ENCODE measurements at regions not wholly inside any gene's neighbourhood (a gene's known extent, or its start where the extent isn't known, plus 50 kb on each side); places are given as distances from the start of the nearest gene placed in this dataset.

DNA sequence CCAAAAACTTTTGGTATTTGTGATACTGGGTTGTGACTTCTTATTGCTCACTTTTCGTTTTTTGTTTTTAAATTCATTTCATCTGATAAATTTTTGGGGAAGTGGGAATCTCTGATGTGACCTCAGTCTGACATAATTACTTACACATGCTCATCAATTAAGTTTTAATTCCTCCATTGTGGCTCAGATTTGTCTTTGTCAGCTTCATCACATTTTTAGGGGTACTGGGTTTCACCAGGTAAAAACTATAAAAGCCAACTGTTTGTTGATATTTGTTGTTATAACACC is 425.3 kb upstream of the TGFBR2 start:
- TF ChIP-seq, protein P1, sequence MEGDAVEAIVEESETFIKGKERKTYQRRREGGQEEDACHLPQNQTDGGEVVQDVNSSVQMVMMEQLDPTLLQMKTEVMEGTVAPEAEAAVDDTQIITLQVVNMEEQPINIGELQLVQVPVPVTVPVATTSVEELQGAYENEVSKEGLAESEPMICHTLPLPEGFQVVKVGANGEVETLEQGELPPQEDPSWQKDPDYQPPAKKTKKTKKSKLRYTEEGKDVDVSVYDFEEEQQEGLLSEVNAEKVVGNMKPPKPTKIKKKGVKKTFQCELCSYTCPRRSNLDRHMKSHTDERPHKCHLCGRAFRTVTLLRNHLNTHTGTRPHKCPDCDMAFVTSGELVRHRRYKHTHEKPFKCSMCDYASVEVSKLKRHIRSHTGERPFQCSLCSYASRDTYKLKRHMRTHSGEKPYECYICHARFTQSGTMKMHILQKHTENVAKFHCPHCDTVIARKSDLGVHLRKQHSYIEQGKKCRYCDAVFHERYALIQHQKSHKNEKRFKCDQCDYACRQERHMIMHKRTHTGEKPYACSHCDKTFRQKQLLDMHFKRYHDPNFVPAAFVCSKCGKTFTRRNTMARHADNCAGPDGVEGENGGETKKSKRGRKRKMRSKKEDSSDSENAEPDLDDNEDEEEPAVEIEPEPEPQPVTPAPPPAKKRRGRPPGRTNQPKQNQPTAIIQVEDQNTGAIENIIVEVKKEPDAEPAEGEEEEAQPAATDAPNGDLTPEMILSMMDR (optimal IDR thresholded peaks at IDR 0.05 in 1 of 3, IDR thresholded peaks at IDR 0.05 in 1 of 3, conservative IDR thresholded peaks at IDR 0.05 in 1 of 3; ENCODE audit: extremely low read depth in 1 of 3, insufficient read depth in 2 of 3, low read length in 3 of 3) = no peak
- TF ChIP-seq EZH2 (IDR thresholded peaks at IDR 0.05; ENCODE audit: low read length) = no peak
